ENCODE measurements at regions not wholly inside any gene's neighbourhood (a gene's known extent, or its start where the extent isn't known, plus 50 kb on each side); places are given as distances from the start of the nearest gene placed in this dataset.

- no peak for DNase-seq
Observed at GRCh38 chr21:16514316-16514715, 784.5 kb downstream of the USP25 start.

DNA sequence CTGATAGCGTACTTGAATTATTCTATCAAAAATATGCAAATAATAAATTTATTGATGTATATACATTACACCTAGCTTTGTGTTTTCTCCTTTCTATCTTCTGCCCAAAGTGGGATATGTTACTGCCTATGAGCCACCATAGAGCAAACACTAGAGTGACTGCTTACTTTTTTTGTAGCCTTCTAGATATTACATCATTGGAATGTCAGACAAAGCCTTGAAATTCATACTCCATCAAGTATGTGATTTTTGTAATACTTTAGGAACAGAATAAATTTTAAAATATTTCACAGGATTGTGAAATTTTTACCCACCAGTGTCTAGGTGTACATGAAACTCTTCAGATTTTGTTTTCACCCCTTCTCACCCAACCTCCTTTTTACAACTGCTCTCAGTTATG lies 787.6 kb downstream of the USP25 start:
- no peak for DNase-seq

- no peak for DNase-seq
Observed at GRCh38 chr21:16519036-16519435, 789.3 kb downstream of the USP25 start.

- no peak for DNase-seq
Observed at GRCh38 chr21:16519644-16520043, 789.9 kb downstream of the USP25 start.

DNA sequence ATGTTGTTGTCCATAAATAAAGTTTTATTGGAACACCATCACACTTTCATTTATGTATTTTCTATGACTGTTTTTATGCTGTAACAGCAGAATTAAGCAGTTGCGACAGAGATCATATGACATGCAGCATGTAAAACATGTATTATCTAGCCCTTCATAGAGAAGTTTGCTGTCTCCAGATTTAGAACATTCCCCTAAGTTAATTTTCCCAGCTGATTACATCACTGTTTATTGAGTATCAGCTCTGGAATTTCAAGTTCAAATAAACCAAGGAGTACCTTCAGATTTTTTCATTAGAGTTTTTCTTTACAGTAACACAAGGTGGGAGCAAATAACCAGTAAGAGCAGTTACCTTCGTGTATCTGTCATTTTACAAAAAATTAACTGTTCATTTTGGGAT lies 792.8 kb downstream of the USP25 start:
- DNase-seq, result no peak

GRCh38 chr21:16530656-16531055 lies 800.9 kb downstream of the USP25 start:
- no peak for DNase-seq

- DNase-seq, result no peak
Observed at GRCh38 chr21:16532840-16533239, 803.1 kb downstream of the USP25 start.

DNA sequence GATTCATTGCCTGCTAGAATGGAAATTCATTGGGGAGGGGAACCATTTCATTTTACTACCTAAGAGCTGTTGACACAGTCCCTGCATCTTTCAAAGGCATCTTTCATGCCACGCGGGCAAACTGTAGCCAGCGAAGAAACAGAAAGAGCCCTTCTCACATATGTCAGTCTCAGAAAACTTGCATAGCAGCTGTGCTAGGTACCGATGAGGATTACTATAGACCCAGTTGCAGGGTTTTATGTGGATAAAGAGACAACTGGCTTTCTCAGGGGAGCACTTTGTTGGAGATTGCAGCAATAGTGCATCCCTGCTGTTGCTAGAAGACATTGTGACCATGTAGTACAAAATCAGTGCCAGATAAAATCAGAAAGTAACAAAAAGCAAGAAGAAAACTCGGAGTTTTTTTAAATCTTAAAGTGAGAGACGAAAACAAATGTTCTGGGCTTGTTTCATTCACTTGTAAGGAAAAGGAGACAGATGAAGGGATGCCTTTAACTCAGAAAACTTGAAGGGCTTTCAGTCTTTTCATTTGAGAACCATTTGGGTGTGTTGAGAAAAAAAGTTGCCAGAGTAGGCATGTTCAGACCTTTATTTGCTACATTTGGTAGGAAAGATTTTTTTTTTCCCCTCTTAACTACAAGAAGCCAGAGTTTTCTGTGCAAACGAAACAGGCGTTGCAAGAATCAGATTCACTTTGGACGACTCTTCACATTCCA lies 804.1 kb downstream of the USP25 start:
- DNase-seq, result no peak

- DNase-seq, result no peak
Observed at GRCh38 chr21:16534408-16535101, 804.8 kb downstream of the USP25 start.

GRCh38 chr21:16535102-16535422 lies 805.3 kb downstream of the USP25 start:
- DNase-seq, result no peak

DNA sequence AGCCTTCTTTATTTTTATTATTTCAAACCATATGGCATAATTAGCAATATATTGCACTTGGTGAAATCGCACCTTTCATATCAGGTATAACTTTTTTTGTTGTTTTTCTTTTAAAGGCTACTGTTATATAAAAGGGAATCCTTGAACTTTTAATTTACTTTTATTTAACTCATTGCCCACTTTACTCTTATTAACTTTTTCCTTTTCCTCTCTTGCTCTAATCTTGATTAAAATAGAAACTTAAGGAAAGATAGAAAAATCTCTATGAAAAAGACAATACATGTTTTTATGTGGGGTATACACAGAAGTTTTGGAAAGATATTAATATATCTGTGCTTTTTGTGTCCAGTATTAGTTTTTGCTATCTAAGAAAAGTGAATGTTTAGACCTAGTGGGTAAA lies 805.8 kb downstream of the USP25 start:
- no peak for DNase-seq

GRCh38 chr21:16536140-16536539 lies 806.4 kb downstream of the USP25 start:
- DNase-seq, result no peak

- DNase-seq, result no peak
Observed at GRCh38 chr21:16536643-16537434, 807.1 kb downstream of the USP25 start.

DNA sequence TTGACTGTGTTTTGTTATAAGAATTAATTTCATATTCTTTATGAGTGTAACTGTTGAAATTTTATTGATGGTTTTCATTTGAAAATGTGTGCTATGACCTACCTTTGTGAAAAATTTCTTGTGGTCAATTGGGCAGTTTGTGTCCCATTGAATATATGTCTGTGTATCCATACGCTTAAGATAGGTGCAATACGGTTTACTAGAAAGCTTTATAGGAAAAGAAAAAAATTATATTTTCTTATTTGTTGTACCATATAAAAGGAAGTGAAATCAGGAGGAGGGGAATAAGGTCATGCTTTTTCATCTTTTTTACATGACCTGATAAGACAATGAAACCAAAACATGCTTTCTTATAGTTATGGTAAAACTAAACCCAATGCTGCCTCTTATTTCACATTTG lies 807.7 kb downstream of the USP25 start:
- DNase-seq, result no peak

- no peak for DNase-seq
Observed at GRCh38 chr21:16538405-16538804, 808.6 kb downstream of the USP25 start.

DNA sequence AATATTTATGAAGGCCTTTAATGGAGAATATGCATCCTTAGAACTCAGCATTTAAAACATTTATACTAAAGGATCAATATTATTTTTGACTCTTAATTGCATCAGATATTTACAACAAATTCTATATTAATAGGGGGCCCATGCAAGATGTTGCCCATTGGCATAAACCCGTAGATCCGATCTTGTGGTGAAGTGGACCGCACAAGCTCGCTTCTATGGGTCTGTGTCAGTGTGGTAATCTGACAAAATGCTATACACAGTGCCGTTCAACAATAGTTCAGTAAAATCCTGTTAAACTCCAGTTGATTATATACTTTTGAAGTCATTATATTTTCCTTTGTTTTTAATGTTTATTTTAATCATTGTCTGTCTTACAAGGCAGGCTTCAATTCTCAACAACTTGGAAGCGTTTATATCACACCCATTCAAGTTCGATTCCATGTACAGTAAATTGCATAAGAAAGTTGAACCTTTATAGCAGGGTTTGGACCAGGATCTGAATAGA lies 809.2 kb downstream of the USP25 start:
- no peak for DNase-seq

- DNase-seq, result no peak
Observed at GRCh38 chr21:16540966-16541727, 811.4 kb downstream of the USP25 start.

DNA sequence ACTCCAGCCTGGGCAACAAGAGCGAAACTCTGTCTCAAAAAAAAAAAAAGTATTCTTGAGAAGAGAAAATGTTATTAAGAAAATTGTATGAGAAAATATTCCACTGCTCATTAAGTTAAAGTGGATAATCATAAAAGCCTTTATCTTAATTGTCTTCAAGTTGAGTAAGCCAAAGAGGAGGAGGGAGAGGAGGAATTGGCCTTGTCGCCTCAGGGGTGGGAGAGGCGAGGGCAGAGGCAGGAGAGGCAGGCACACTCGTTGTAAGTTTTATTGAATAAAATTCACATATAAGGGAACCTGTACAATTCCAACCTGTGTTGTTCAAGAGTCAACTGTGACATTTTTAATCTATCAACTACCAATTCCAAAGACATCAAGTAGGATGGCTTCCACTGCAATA lies 820.3 kb downstream of the USP25 start:
- DNase-seq, result no peak

DNA sequence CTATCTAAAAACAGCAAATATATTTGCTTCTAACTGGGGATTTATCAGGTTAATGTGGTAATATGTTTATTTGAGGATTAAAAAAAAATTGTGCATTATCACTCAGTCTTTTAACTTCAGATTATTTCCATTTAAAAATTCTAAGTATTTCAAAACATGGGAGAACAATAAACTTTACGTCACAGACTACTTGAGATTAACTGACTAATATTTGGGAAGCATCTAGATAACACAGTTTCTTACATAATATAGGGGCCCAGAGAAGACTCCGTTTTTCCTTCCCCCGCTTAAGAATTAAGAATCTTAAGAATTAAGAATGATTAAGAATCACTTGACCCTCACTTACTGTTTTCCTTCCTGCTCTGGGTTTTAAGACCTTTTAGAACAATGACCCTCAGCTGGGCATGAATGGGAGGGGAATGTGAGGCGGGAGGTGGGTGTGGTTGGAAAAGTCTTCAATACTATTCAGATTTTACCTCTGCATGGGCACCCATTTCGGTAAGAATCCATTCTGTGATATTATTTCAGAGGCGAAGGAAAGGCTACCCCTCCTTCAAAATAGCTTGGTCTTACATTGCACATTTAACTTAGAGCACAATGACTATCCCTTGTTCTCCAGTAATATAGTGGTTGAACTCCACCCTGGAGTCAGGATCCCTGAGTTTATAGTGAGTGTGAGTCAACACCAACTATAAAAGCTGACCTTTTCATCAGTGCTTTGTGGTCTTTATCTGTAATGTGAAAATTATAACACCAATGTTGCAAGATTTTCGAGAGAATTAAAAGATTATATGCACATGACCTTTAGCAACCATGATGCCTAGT lies 821.3 kb downstream of the USP25 start:
- no peak for DNase-seq

DNA sequence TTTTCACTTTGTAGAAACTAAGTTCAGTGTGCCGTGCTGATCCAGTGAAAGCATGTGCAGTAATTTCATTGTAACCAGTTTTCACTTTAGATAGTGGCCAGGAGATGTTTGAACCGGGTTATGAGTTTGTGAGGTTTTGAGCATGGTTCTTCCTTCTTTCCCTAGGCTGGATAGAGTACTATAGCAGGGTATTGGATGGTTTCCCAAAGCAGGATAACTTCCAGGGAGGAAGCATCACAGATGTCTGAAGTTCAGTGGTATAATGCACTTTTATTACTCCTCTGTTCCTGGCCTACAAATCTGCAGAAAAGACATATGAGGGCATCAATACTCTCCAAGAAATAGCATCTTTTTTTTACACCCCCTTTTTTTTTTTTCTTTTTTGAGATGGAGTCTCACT lies 823.1 kb downstream of the USP25 start:
- DNase-seq, result no peak

- no peak for DNase-seq
Observed at GRCh38 chr21:16554503-16554902, 824.7 kb downstream of the USP25 start.

GRCh38 chr21:16563116-16563515 lies 833.3 kb downstream of the USP25 start:
- DNase-seq, result no peak
